ENCODE measurements at regions not wholly inside any gene's neighbourhood (a gene's known extent, or its start where the extent isn't known, plus 50 kb on each side); places are given as distances from the start of the nearest gene placed in this dataset.
A peak's percentile ranks its signal among the peaks of the same experiment; 100 is the strongest.

- intact Hi-C loops (cut with DNase I): no loop called here
- Histone ChIP-seq H3K36me3 (peaks cover 39% of the 10 kb centered on the region), H3K27me3 (no peaks in the 10 kb centered on the region), H3K4me3 (no peak overlapping the region), H3K4me1 (no peaks in the 10 kb centered on the region), H3K27ac (no peak overlapping the region), H3K9me3 (no peaks in the 10 kb centered on the region)
- TF ChIP-seq CTCF (IDR thresholded peaks at IDR 0.05): no peak
- peak; percentile 22 for ATAC-seq
- no peak for DNase-seq
Observed at GRCh38 chr1:219993554-219994433, 52.5 kb downstream of the EPRS1 start.

- Histone ChIP-seq H3K4me1 (no peaks in the 10 kb centered on the region), H3K27me3 (no peaks in the 10 kb centered on the region), H3K4me3 (no peak overlapping the region), H3K27ac (no peak overlapping the region), H3K9me3 (no peaks in the 10 kb centered on the region), H3K36me3 (peaks cover 39% of the 10 kb centered on the region)
- intact Hi-C loops (cut with DNase I): no loop called here
- DNase-seq: no peak
- ATAC-seq: no peak
- no peak for TF ChIP-seq CTCF (IDR thresholded peaks at IDR 0.05)
Observed at GRCh38 chr1:219991919-219992318, 54.4 kb downstream of the EPRS1 start.

GRCh38 chr1:219991511-219991810 lies 54.8 kb downstream of the EPRS1 start:
- H3K36me3 ChIP-seq: peaks cover 39% of the 10 kb centered on the region
- intact Hi-C loops (cut with DNase I): no loop called here
- H3K9me3 ChIP-seq: no peaks in the 10 kb centered on the region
- H3K27ac ChIP-seq: no peak overlapping the region
- no peaks in the 10 kb centered on the region for H3K27me3 ChIP-seq
- DNase-seq (no peak), ATAC-seq (no peak)
- H3K4me1 ChIP-seq: no peaks in the 10 kb centered on the region
- no peak for TF ChIP-seq CTCF (IDR thresholded peaks at IDR 0.05)
- H3K4me3 ChIP-seq: no peak overlapping the region

GRCh38 chr1:219990782-219991510 lies 55.4 kb downstream of the EPRS1 start:
- ATAC-seq (no peak), DNase-seq (no peak)
- Histone ChIP-seq H3K36me3 (peaks cover 39% of the 10 kb centered on the region), H3K27ac (no peak overlapping the region), H3K4me3 (no peak overlapping the region), H3K27me3 (no peaks in the 10 kb centered on the region), H3K9me3 (no peaks in the 10 kb centered on the region), H3K4me1 (no peaks in the 10 kb centered on the region)
- TF ChIP-seq CTCF (IDR thresholded peaks at IDR 0.05): peak; percentile 62
- intact Hi-C loops (cut with DNase I): no loop called here

- DNase-seq (no peak), ATAC-seq (no peak)
- intact Hi-C loops (cut with DNase I): no loop called here
Observed at GRCh38 chr1:219989766-219990165, 56.5 kb downstream of the EPRS1 start.

More at GRCh38 chr1:219989766-219990165, 56.5 kb downstream of the EPRS1 start:
- Histone ChIP-seq H3K4me1 (no peaks in the 10 kb centered on the region), H3K4me3 (no peak overlapping the region), H3K36me3 (peaks cover 33% of the 10 kb centered on the region), H3K27me3 (no peaks in the 10 kb centered on the region), H3K9me3 (no peaks in the 10 kb centered on the region), H3K27ac (no peak overlapping the region)
- TF ChIP-seq CTCF (IDR thresholded peaks at IDR 0.05): no peak

Data from upper lobe of right lung (tissue), 1 donor.